Kidney epithelial cell (primary cell): ENCODE measurements at regions not wholly inside any gene's neighbourhood (a gene's known extent, or its start where the extent isn't known, plus 50 kb on each side); places are given as distances from the start of the nearest gene placed in this dataset.

Source experiments
- DNase-seq: peaks from one replicate; pipeline ENCODE4 v3.0.0-alpha.2; 2010; ENCODE audit warnings: low read depth
- H3K27me3 ChIP-seq: 2 replicates; pipeline ENCODE4 v1.6.0; 2011; ENCODE audit warnings: low read length; ENCODE audit not compliant: control insufficient read depth, insufficient read depth
- H3K36me3 ChIP-seq: 2 replicates; pipeline ENCODE4 v1.5.1; 2011; ENCODE audit warnings: low read length; ENCODE audit not compliant: control insufficient read depth, insufficient read depth
- H3K4me3 ChIP-seq: 2 replicates; pipeline ENCODE4 v1.5.1; 2011; ENCODE audit warnings: low read depth, mild to moderate bottlenecking, control low read depth, low read length
- CTCF ChIP-seq: IDR thresholded peaks from 2 replicates; pipeline ENCODE4 v1.5.1; 2011; ENCODE audit warnings: mild to moderate bottlenecking, moderate library complexity, low read length, control low read depth, inconsistent platforms; ENCODE audit not compliant: insufficient read depth, poor library complexity, severe bottlenecking

GRCh38 chr12:90839346-90839745 lies 115.6 kb downstream of the CCER1 start:
- no peak for DNase-seq
- no peak for TF ChIP-seq CTCF
- Histone ChIP-seq H3K36me3 (no peaks in the 10 kb centered on the region), H3K4me3 (no peak overlapping the region), H3K27me3 (no peaks in the 10 kb centered on the region)

GRCh38 chr12:90836689-90837088 lies 118.3 kb downstream of the CCER1 start:
- Histone ChIP-seq H3K4me3 (no peak overlapping the region), H3K27me3 (no peaks in the 10 kb centered on the region), H3K36me3 (no peaks in the 10 kb centered on the region)
- no peak for TF ChIP-seq CTCF
- no peak for DNase-seq

- no peaks in the 10 kb centered on the region for H3K27me3 ChIP-seq
- H3K4me3 ChIP-seq: no peak overlapping the region
- TF ChIP-seq CTCF: no peak
- H3K36me3 ChIP-seq: no peaks in the 10 kb centered on the region
- no peak for DNase-seq
Measured at GRCh38 chr12:90833228-90833627, 121.7 kb downstream of the CCER1 start.

- Histone ChIP-seq H3K27me3 (no peaks in the 10 kb centered on the region), H3K4me3 (no peak overlapping the region), H3K36me3 (no peaks in the 10 kb centered on the region)
- DNase-seq: no peak
- no peak for TF ChIP-seq CTCF
Measured at GRCh38 chr12:90832427-90832826, 122.5 kb downstream of the CCER1 start.

- no peak for DNase-seq
- no peak for TF ChIP-seq CTCF
- no peaks in the 10 kb centered on the region for H3K36me3 ChIP-seq
- H3K4me3 ChIP-seq: no peak overlapping the region
- H3K27me3 ChIP-seq: no peaks in the 10 kb centered on the region
Measured at GRCh38 chr12:90831712-90832111, 123.3 kb downstream of the CCER1 start.

GRCh38 chr12:90829044-90829443 lies 125.9 kb downstream of the CCER1 start:
- DNase-seq: no peak
- Histone ChIP-seq H3K27me3 (no peaks in the 10 kb centered on the region), H3K36me3 (no peaks in the 10 kb centered on the region), H3K4me3 (no peak overlapping the region)
- no peak for TF ChIP-seq CTCF
